ENCODE measurements at regions not wholly inside any gene's neighbourhood (a gene's known extent, or its start where the extent isn't known, plus 50 kb on each side); places are given as distances from the start of the nearest gene placed in this dataset.

DNA sequence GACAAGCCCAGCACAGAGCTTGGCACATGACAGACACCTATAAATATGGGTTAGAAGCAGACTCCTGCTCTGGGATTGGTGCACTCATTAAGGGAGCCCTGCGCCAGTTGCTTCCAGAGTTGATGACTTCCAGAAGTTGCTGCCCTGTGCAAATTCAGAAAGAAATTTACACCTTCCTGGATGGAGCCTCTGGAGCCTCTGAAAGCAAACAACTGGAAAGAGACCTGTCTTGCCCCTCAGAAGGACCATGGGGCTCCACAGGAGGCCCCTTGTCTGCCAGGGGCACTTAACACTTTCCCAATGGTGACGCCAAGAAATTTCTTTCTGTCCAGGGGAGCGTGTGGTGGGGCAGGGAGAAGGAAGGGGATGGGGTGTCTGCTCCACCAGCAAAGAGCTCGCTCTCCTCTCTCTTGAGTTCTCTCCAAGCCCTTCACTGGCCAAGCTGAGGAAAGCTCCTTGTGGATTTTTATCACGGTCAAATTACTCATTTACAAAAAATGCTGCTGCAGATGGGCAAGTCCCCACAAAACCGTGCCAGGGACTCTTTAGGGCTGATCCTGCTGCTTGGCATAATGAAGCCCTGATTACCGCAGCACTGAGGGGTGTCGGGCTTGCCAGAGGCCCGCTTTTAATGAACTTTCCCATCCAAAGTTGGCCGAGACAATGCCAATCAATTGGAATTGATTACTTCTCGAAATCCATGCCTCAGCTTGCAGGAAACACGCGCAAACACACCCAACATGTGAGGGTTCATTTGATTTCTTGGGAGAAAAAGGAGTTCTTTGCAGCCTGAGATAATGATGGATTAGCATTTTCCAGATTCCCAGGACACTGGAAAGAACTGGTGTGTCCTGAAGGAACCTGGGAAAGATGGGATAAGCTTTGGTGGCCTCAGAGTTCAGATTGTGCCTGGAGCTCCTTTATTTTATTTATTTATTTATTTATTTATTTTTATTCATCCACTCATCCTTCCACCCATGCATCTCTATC, 583.6 kb upstream of the CDH5 start:
- intact Hi-C loops (cut with micrococcal nuclease), result no loop called here
- TF ChIP-seq SIN3A (IDR thresholded peaks at IDR 0.05; ENCODE audit: low read depth), result no peak
- no peak for TF ChIP-seq EGR1 (IDR thresholded peaks at IDR 0.05; ENCODE audit: low read depth)
- no peak for TF ChIP-seq ATF3 (IDR thresholded peaks at IDR 0.05)
- TF ChIP-seq EZH2 (IDR thresholded peaks at IDR 0.05), result no peak
- no peak for TF ChIP-seq SRF (IDR thresholded peaks at IDR 0.05; ENCODE audit: low read depth)
- no peak for TF ChIP-seq FOSL1 (IDR thresholded peaks at IDR 0.05; ENCODE audit: low read depth)
- no peak for TF ChIP-seq JUND (IDR thresholded peaks at IDR 0.05)
- no peak for TF ChIP-seq POLR2AphosphoS5 (IDR thresholded peaks at IDR 0.05; ENCODE audit: low read depth, low read length)
- no peak for TF ChIP-seq CBX3 (IDR thresholded peaks at IDR 0.05; ENCODE audit: low read depth)
- TF ChIP-seq ZBTB33 (IDR thresholded peaks at IDR 0.05; ENCODE audit: extremely low read depth, insufficient replicate concordance, low read length), result no peak
- TF ChIP-seq CTCF (IDR thresholded peaks at IDR 0.05 in 2 of 3, conservative IDR thresholded peaks at IDR 0.05 in 1 of 3; ENCODE audit: borderline replicate concordance in 1 of 3, insufficient read depth in 1 of 3, low read depth in 2 of 3, low read length in 2 of 3), result no peak
- Histone ChIP-seq H2AFZ (ENCODE audit: low read depth, low read length, poor library complexity, severe bottlenecking) (no peak overlapping the region), H3K36me3 (ENCODE audit: control insufficient read depth in 1 of 2, insufficient read depth in 2 of 2, low read length in 2 of 2) (no peaks in the 10 kb centered on the region), H3K4me3 (replicated peaks in 1 of 2; ENCODE audit: low read depth in 1 of 2, low read length in 2 of 2) (no peak overlapping the region), H4K20me1 (ENCODE audit: insufficient read depth) (no peaks in the 10 kb centered on the region), H3K9ac (ENCODE audit: low read length) (no peak overlapping the region), H3K27me3 (ENCODE audit: insufficient read depth, low read length) (no peaks in the 10 kb centered on the region), H3K27ac (ENCODE audit: low read depth, low read length) (no peak overlapping the region), H3K9me2 (ENCODE audit: insufficient read depth) (no peaks in the 10 kb centered on the region), H3K4me1 (ENCODE audit: control insufficient read depth in 1 of 2, insufficient read depth in 2 of 2, low read length in 2 of 2) (no peaks in the 10 kb centered on the region), H3K9me3 (ENCODE audit: control insufficient read depth in 1 of 2, insufficient read depth in 1 of 2, low read depth in 1 of 2, low read length in 2 of 2) (no peaks in the 10 kb centered on the region), H3K79me2 (ENCODE audit: insufficient read depth, low read length) (no peaks in the 10 kb centered on the region), H3K4me2 (ENCODE audit: low read length) (no peak overlapping the region)
- POLR2A ChIA-PET, result no interaction called here
- DNase-seq (ENCODE audit: low read depth, low spot score) (no peak), ATAC-seq (no peak)
- CTCF ChIA-PET, result no interaction called here
- RAD21 ChIA-PET (ENCODE audit: low non-redundant PET in 1 of 2, low total read pairs in 2 of 2, uncharacterized antibody in 2 of 2, unreplicated experiment in 2 of 2), result no interaction called here
- BruUV-seq (replicated peaks), result no TSS peak
